NB4 (cell line): ENCODE measurements at regions not wholly inside any gene's neighbourhood (a gene's known extent, or its start where the extent isn't known, plus 50 kb on each side); places are given as distances from the start of the nearest gene placed in this dataset.

Source experiments
- CTCF ChIP-seq: IDR thresholded peaks from one replicate; pipeline ENCODE4 v1.5.1; 2012; ENCODE audit warnings: low read depth, low read length
- POLR2A ChIP-seq: IDR thresholded peaks from 2 replicates; pipeline ENCODE4 v1.6.1; 2011; ENCODE audit warnings: mild to moderate bottlenecking; ENCODE audit not compliant: insufficient read length; ENCODE audit errors: extremely low read depth
- TF ChIP-seq, protein P1 (sequence below): IDR thresholded peaks from 2 replicates; pipeline ENCODE4 v1.6.1; 2011; ENCODE audit warnings: low read depth, low read length

GRCh38 chr14:54221971-54222370 lies 174.8 kb upstream of the CDKN3 start:
- no peak for TF ChIP-seq CTCF
- no peak for TF ChIP-seq POLR2A
- TF ChIP-seq, protein P1, sequence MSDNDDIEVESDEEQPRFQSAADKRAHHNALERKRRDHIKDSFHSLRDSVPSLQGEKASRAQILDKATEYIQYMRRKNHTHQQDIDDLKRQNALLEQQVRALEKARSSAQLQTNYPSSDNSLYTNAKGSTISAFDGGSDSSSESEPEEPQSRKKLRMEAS: no peak
